ENCODE measurements at regions not wholly inside any gene's neighbourhood (a gene's known extent, or its start where the extent isn't known, plus 50 kb on each side); places are given as distances from the start of the nearest gene placed in this dataset.
"Not testable (repeated sequence)": the region's sequence is repeated elsewhere in the genome, so short reads cannot be mapped to it uniquely, and the experiment has no call there.

DNA sequence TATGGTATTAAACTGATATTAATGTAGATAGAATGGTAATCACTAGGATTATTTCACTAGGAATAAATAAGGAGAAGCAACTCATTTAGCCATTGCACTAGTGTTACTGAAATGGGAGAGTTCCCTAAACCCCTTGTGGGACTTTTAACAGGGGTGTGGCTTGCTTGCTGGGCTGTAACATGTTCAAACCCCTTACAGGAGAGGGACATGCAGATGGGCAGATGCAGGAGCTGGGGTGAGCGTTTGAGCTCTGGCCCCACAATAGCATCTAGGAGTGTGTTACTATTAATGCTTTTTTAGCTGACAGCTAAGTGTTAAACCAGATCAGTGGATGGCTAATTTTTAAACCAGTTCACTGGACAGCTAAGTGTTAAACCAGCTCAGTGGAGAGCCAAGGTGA is 89.3 kb upstream of the ST8SIA4 start:
- no peaks in the 10 kb centered on the region for H3K36me3 ChIP-seq (ENCODE audit: control insufficient read depth in 2 of 2, extremely low read depth in 1 of 2, insufficient read depth in 2 of 2, low read length in 2 of 2)
- no peak overlapping the region for H3K4me3 ChIP-seq (replicated peaks in 1 of 3; ENCODE audit: insufficient read depth in 1 of 3, low read depth in 1 of 3, low read length in 3 of 3)
- H3K9me3 ChIP-seq (replicated peaks; ENCODE audit: control insufficient read depth, insufficient read depth, low read length), result no peaks in the 10 kb centered on the region
- no peak overlapping the region for H2AFZ ChIP-seq (ENCODE audit: low read depth, low read length)
- H3K9me1 ChIP-seq (replicated peaks; ENCODE audit: control insufficient read depth, extremely low read depth, insufficient read depth, low read length), result no peaks in the 10 kb centered on the region
- no peaks in the 10 kb centered on the region for H4K20me1 ChIP-seq (replicated peaks; ENCODE audit: control insufficient read depth, extremely low read depth, insufficient read depth, low read length)
- FAIRE-seq (no peak), DNase-seq (ENCODE audit: low read depth, low spot score) (no peak)
- CTCF ChIA-PET, result interaction anchor here (0.9 kb wide), 1 partner anchor 26 kb away, joined by 4 read pairs; no protein-coding TSS in a partner anchor
- H3K4me1 ChIP-seq (ENCODE audit: control insufficient read depth, extremely low read depth, insufficient read depth, low read length), result no peaks in the 10 kb centered on the region
- no peaks in the 10 kb centered on the region for H3K27me3 ChIP-seq (ENCODE audit: control insufficient read depth in 2 of 2, insufficient read depth in 2 of 2, low read length in 2 of 2)
- no TSS peak for BruUV-seq (replicated peaks)
- intact Hi-C loops (cut with micrococcal nuclease), result no loop called here
- TF ChIP-seq, protein P1, sequence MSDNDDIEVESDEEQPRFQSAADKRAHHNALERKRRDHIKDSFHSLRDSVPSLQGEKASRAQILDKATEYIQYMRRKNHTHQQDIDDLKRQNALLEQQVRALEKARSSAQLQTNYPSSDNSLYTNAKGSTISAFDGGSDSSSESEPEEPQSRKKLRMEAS (IDR thresholded peaks at IDR 0.05; ENCODE audit: insufficient read depth, insufficient read length), result no peak
- POLR2A ChIA-PET, result no interaction called here
- H3K4me2 ChIP-seq (ENCODE audit: insufficient read depth, low read length), result no peak overlapping the region
- H3K27ac ChIP-seq (ENCODE audit: insufficient read depth, low read depth, low read length), result no peak overlapping the region
- H3K79me2 ChIP-seq (ENCODE audit: control insufficient read depth, insufficient read depth, low read length), result no peaks in the 10 kb centered on the region
- dilution Hi-C loops (cut with MboI; ENCODE audit: extremely low pct_ligation_motif_present, low sequenced_read_pairs), result no loop called here
- H3K9ac ChIP-seq (replicated peaks; ENCODE audit: extremely low read depth, insufficient read depth, low read length), result no peak overlapping the region

DNA sequence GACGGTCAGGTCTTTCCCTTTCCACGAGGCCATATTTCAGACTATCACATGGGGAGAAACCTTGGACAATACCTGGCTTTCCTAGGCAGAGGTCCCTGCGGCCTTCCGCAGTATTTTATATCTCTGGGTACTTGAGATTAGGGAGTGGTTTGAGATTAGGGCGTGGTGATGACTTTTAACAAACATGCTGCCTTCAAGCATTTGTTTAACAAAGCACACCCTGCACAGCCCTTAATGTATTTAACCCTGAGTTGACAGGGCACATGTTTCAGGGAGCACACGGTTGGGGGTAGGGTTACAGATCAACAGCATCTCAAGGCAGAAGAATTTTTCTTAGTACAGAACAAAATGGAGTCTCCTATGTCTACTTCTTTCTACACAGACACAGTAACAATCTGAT is 80.5 kb upstream of the ST8SIA4 start:
- FAIRE-seq, POLR2A ChIA-PET: not testable (repeated sequence)

More for the DNA sequence above, 80.5 kb upstream of the ST8SIA4 start:
- H3K9me1 ChIP-seq (replicated peaks; ENCODE audit: control insufficient read depth, extremely low read depth, insufficient read depth, low read length); H3K4me1 ChIP-seq (ENCODE audit: control insufficient read depth, extremely low read depth, insufficient read depth, low read length); BruUV-seq (replicated peaks); H3K27me3 ChIP-seq (ENCODE audit: control insufficient read depth in 2 of 2, insufficient read depth in 2 of 2, low read length in 2 of 2); H3K4me2 ChIP-seq (ENCODE audit: insufficient read depth, low read length); H3K9me3 ChIP-seq (replicated peaks; ENCODE audit: control insufficient read depth, insufficient read depth, low read length); H4K20me1 ChIP-seq (replicated peaks; ENCODE audit: control insufficient read depth, extremely low read depth, insufficient read depth, low read length); intact Hi-C loops (cut with micrococcal nuclease); H2AFZ ChIP-seq (ENCODE audit: low read depth, low read length); DNase-seq (ENCODE audit: low read depth, low spot score); H3K79me2 ChIP-seq (ENCODE audit: control insufficient read depth, insufficient read depth, low read length); H3K4me3 ChIP-seq (replicated peaks in 1 of 3; ENCODE audit: insufficient read depth in 1 of 3, low read depth in 1 of 3, low read length in 3 of 3); H3K36me3 ChIP-seq (ENCODE audit: control insufficient read depth in 2 of 2, extremely low read depth in 1 of 2, insufficient read depth in 2 of 2, low read length in 2 of 2); CTCF ChIA-PET; H3K27ac ChIP-seq (ENCODE audit: insufficient read depth, low read depth, low read length); H3K9ac ChIP-seq (replicated peaks; ENCODE audit: extremely low read depth, insufficient read depth, low read length); dilution Hi-C loops (cut with MboI; ENCODE audit: extremely low pct_ligation_motif_present, low sequenced_read_pairs): not testable (repeated sequence)
